Endothelial cell of umbilical vein (primary cell): ENCODE measurements at regions not wholly inside any gene's neighbourhood (a gene's known extent, or its start where the extent isn't known, plus 50 kb on each side); places are given as distances from the start of the nearest gene placed in this dataset.

Source experiments
- EZH2 ChIP-seq: IDR thresholded peaks from 2 replicates; pipeline ENCODE4 v1.6.1; 2012; ENCODE audit warnings: borderline replicate concordance, low read depth, mild to moderate bottlenecking, moderate library complexity, low read length, inconsistent platforms; ENCODE audit not compliant: severe bottlenecking
- TF ChIP-seq, protein P1 (sequence below), 2 donors: IDR thresholded peaks; 1 replicate in 1 of 2; 2 replicates in 1 of 2; pipeline ENCODE4 v1.5.1; 2011; ENCODE audit warnings: low read length in 2 of 2, mild to moderate bottlenecking in 2 of 2, moderate library complexity in 2 of 2, control low read depth in 1 of 2, inconsistent platforms in 1 of 2, low read depth in 1 of 2; ENCODE audit not compliant: insufficient read depth in 1 of 2; ENCODE audit errors: extremely low read depth in 1 of 2

DNA sequence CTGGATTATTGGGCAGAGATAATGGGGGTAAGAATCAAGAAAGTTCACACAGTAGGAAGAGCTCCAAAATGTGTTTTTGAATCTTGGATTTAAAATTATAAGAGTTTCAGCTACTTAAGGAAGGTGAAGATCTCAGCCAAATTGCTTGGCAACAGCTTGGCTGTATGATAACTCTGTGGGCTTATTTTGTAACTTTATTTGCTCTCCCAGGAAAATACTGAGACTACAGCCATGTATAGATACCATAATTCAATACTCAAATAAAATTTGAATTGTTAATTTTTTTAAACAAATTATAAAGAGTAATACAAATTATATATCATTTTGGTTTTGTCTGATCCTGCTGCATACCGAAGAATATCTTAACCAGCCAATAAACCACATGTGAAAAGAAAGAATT lies 129.5 kb upstream of the INPP4B start:
- TF ChIP-seq, protein P1, sequence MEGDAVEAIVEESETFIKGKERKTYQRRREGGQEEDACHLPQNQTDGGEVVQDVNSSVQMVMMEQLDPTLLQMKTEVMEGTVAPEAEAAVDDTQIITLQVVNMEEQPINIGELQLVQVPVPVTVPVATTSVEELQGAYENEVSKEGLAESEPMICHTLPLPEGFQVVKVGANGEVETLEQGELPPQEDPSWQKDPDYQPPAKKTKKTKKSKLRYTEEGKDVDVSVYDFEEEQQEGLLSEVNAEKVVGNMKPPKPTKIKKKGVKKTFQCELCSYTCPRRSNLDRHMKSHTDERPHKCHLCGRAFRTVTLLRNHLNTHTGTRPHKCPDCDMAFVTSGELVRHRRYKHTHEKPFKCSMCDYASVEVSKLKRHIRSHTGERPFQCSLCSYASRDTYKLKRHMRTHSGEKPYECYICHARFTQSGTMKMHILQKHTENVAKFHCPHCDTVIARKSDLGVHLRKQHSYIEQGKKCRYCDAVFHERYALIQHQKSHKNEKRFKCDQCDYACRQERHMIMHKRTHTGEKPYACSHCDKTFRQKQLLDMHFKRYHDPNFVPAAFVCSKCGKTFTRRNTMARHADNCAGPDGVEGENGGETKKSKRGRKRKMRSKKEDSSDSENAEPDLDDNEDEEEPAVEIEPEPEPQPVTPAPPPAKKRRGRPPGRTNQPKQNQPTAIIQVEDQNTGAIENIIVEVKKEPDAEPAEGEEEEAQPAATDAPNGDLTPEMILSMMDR (IDR thresholded peaks at IDR 0.05; ENCODE audit: extremely low read depth in 1 of 2, insufficient read depth in 1 of 2, low read depth in 1 of 2, low read length in 2 of 2) = no peak
- no peak for TF ChIP-seq EZH2
